NB4 (cell line): ENCODE measurements at regions not wholly inside any gene's neighbourhood (a gene's known extent, or its start where the extent isn't known, plus 50 kb on each side); places are given as distances from the start of the nearest gene placed in this dataset.

Source experiments
- DNase-seq: peaks from one replicate; pipeline ENCODE4 v3.0.0; 2010; ENCODE audit warnings: low read depth
- H3K4me3 ChIP-seq: one replicate; pipeline ENCODE4 v1.5.1; 2011; ENCODE audit warnings: mild to moderate bottlenecking, low read depth, low read length, moderate library complexity
- CTCF ChIP-seq: IDR thresholded peaks from one replicate; pipeline ENCODE4 v1.5.1; 2012; ENCODE audit warnings: low read depth, low read length
- MAX ChIP-seq: IDR thresholded peaks from 2 replicates; pipeline ENCODE4 v1.6.1; 2011; ENCODE audit warnings: low read depth, low read length
- MYC ChIP-seq: IDR thresholded peaks from 2 replicates; pipeline ENCODE4 v1.6.1; 2011; ENCODE audit warnings: low read depth, low read length
- POLR2A ChIP-seq: IDR thresholded peaks from 2 replicates; pipeline ENCODE4 v1.6.1; 2011; ENCODE audit warnings: mild to moderate bottlenecking; ENCODE audit not compliant: insufficient read length; ENCODE audit errors: extremely low read depth

GRCh38 chr7:22561321-22561811, 61.4 kb upstream of the STEAP1B start:
- no peak overlapping the region for H3K4me3 ChIP-seq
- TF ChIP-seq CTCF = no peak
- no peak for DNase-seq

GRCh38 chr7:22559829-22560489, 60.0 kb upstream of the STEAP1B start:
- no peak overlapping the region for H3K4me3 ChIP-seq
- TF ChIP-seq MAX (peak; percentile 67), POLR2A (no peak), MYC (no peak), CTCF (peak; percentile 89)
- DNase-seq = peak; percentile 79

DNA sequence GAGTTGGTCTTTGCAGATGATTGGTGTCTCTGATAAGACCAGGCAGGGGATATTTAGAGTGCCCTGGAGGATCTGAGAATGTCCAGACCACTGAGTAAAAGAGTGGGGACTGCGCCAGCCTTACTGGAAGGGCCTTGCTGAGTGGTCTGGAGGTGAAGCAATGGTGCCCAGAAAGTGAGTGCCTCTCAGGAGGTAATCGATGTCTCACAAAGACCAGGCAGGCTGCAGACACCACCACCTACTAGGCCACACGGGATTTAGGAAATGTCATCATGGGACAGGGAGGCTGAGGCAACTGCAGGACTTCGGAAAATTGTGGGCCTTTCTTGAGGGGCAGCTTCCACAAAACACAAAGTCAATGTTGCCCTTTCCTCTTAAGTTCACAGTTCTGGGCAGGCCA, 57.2 kb upstream of the STEAP1B start:
- TF ChIP-seq MYC (no peak), CTCF (no peak), POLR2A (no peak), MAX (no peak)
- H3K4me3 ChIP-seq = no peak overlapping the region
- DNase-seq = no peak

DNA sequence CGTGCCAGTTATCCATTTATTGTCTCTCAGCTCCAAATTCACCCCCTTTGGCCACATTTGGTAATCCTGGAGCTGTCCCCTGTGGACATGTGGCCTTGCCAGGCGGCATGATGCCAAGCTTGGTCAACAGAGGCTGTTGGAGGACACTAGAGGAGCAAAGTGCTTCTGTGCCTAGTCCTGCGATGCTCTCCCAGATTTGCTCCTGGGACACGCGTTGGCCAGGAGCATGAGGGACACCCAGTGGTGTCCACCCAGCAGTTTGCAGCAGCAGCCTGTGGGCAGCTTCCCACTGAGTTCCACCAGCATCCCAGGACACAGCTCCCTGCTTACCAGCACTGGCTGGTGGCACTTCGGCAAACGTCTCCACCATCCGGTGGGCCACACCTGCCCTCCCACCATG, 55.5 kb upstream of the STEAP1B start:
- no peak for TF ChIP-seq POLR2A
- no peak for TF ChIP-seq MYC
- TF ChIP-seq CTCF = no peak
- TF ChIP-seq MAX = no peak
- no peak for DNase-seq
- H3K4me3 ChIP-seq = no peak overlapping the region

GRCh38 chr7:22554184-22554583, 54.2 kb upstream of the STEAP1B start:
- H3K4me3 ChIP-seq = no peak overlapping the region
- TF ChIP-seq CTCF (no peak), POLR2A (no peak), MYC (no peak), MAX (no peak)
- DNase-seq = no peak
